HL-60 (cell line): ENCODE measurements at regions not wholly inside any gene's neighbourhood (a gene's known extent, or its start where the extent isn't known, plus 50 kb on each side); places are given as distances from the start of the nearest gene placed in this dataset.

Experiments
- GABPA ChIP-seq: IDR thresholded peaks from 2 replicates; pipeline ENCODE4 v1.6.1; 2012; ENCODE audit warnings: low read depth
- POLR2AphosphoS5 ChIP-seq: IDR thresholded peaks from 2 replicates; pipeline ENCODE4 v1.6.1; 2012; ENCODE audit warnings: low read depth
- TF ChIP-seq, protein P1 (sequence below): IDR thresholded peaks from one replicate; pipeline ENCODE4 v1.5.1; 2011; ENCODE audit warnings: low read length, control low read depth, inconsistent platforms; ENCODE audit not compliant: insufficient read depth
- TF ChIP-seq, protein P2 (sequence below): IDR thresholded peaks from 2 replicates; pipeline ENCODE4 v1.6.1; 2012; ENCODE audit warnings: low read depth; ENCODE audit not compliant: insufficient replicate concordance

GRCh38 chr4:164484551-164484950, 269.4 kb upstream of the SMIM31 start:
- TF ChIP-seq, protein P1, sequence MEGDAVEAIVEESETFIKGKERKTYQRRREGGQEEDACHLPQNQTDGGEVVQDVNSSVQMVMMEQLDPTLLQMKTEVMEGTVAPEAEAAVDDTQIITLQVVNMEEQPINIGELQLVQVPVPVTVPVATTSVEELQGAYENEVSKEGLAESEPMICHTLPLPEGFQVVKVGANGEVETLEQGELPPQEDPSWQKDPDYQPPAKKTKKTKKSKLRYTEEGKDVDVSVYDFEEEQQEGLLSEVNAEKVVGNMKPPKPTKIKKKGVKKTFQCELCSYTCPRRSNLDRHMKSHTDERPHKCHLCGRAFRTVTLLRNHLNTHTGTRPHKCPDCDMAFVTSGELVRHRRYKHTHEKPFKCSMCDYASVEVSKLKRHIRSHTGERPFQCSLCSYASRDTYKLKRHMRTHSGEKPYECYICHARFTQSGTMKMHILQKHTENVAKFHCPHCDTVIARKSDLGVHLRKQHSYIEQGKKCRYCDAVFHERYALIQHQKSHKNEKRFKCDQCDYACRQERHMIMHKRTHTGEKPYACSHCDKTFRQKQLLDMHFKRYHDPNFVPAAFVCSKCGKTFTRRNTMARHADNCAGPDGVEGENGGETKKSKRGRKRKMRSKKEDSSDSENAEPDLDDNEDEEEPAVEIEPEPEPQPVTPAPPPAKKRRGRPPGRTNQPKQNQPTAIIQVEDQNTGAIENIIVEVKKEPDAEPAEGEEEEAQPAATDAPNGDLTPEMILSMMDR = no peak
- TF ChIP-seq POLR2AphosphoS5 (no peak), GABPA (no peak)
- TF ChIP-seq, protein P2, sequence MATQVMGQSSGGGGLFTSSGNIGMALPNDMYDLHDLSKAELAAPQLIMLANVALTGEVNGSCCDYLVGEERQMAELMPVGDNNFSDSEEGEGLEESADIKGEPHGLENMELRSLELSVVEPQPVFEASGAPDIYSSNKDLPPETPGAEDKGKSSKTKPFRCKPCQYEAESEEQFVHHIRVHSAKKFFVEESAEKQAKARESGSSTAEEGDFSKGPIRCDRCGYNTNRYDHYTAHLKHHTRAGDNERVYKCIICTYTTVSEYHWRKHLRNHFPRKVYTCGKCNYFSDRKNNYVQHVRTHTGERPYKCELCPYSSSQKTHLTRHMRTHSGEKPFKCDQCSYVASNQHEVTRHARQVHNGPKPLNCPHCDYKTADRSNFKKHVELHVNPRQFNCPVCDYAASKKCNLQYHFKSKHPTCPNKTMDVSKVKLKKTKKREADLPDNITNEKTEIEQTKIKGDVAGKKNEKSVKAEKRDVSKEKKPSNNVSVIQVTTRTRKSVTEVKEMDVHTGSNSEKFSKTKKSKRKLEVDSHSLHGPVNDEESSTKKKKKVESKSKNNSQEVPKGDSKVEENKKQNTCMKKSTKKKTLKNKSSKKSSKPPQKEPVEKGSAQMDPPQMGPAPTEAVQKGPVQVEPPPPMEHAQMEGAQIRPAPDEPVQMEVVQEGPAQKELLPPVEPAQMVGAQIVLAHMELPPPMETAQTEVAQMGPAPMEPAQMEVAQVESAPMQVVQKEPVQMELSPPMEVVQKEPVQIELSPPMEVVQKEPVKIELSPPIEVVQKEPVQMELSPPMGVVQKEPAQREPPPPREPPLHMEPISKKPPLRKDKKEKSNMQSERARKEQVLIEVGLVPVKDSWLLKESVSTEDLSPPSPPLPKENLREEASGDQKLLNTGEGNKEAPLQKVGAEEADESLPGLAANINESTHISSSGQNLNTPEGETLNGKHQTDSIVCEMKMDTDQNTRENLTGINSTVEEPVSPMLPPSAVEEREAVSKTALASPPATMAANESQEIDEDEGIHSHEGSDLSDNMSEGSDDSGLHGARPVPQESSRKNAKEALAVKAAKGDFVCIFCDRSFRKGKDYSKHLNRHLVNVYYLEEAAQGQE = no peak
